CD4-positive, alpha-beta T cell (primary cell): ENCODE measurements at regions not wholly inside any gene's neighbourhood (a gene's known extent, or its start where the extent isn't known, plus 50 kb on each side); places are given as distances from the start of the nearest gene placed in this dataset.

ENCODE experiments used
- ATAC-seq: fragments of 200-7000 bp; cut with Tn5 transposase; one replicate; pipeline ENCODE4 v1.10.0; 2022; ENCODE audit warnings: mild to moderate bottlenecking; ENCODE audit not compliant: poor library complexity
- CTCF ChIA-PET: fragments of 350-600 bp; sonication (Branson Sonifier 250); formaldehyde crosslinking; loops from one replicate; lab custom pipeline; 2021; ENCODE audit warnings: antibody characterized with exemption, inconsistent platforms; lab: Charles Lee
- POLR2A ChIA-PET: fragments of 350-600 bp; sonication (Branson Sonifier 250); formaldehyde crosslinking; loops from one replicate; lab custom pipeline; 2021; ENCODE audit warnings: antibody characterized with exemption, inconsistent platforms; lab: Charles Lee
- DNase-seq, 14 experiments: peaks; one replicate each; pipeline ENCODE4 v3.0.0-alpha.2; 2013 to 2020; ENCODE audit warnings: mixed read lengths in 2 of 14
- H3K27ac ChIP-seq, 2 donors: one replicate each; pipeline versions ENCODE4 v1.5.1 to v1.7.0; 2013; ENCODE audit warnings: low read length in 2 of 2, low read depth in 1 of 2, mild to moderate bottlenecking in 1 of 2
- H3K27me3 ChIP-seq, 2 experiments: 1 replicate in 1 of 2; 2 replicates in 1 of 2; pipeline versions ENCODE4 v1.6.1 to v1.7.0; 2013; ENCODE audit warnings: low read length in 2 of 2, control low read depth in 1 of 2, mild to moderate bottlenecking in 1 of 2, moderate library complexity in 1 of 2; ENCODE audit not compliant: insufficient read depth in 2 of 2, control insufficient read depth in 1 of 2
- H3K36me3 ChIP-seq: one replicate; pipeline ENCODE4 v1.6.1; 2013; ENCODE audit warnings: low read length, control low read depth; ENCODE audit not compliant: insufficient read depth
- H3K4me1 ChIP-seq: one replicate; pipeline ENCODE4 v1.6.1; 2013; ENCODE audit warnings: low read length, control low read depth; ENCODE audit not compliant: insufficient read depth
- H3K4me3 ChIP-seq: one replicate; pipeline ENCODE4 v1.5.1; 2013; ENCODE audit warnings: mild to moderate bottlenecking, low read length, moderate library complexity
- H3K9me3 ChIP-seq, 2 experiments: 1 replicate in 1 of 2; 2 replicates in 1 of 2; pipeline versions ENCODE4 v1.6.1 to v1.7.0; 2013; ENCODE audit warnings: low read length in 2 of 2, mild to moderate bottlenecking in 2 of 2, control low read depth in 1 of 2, moderate library complexity in 1 of 2; ENCODE audit not compliant: control insufficient read depth in 1 of 2, insufficient read depth in 1 of 2
- H3K27ac Mint-ChIP-seq: one replicate; pipeline ENCODE4 v1.8.0; 2020; ENCODE audit warnings: mixed read lengths
- H3K27me3 Mint-ChIP-seq: one replicate; pipeline ENCODE4 v1.8.0; 2021; ENCODE audit warnings: mixed read lengths
- H3K36me3 Mint-ChIP-seq: one replicate; pipeline ENCODE4 v1.8.0; 2021; ENCODE audit warnings: low read depth, mixed read lengths
- H3K4me1 Mint-ChIP-seq: one replicate; pipeline ENCODE4 v1.8.0; 2021; ENCODE audit warnings: low read depth, mixed read lengths
- H3K4me3 Mint-ChIP-seq: one replicate; pipeline ENCODE4 v1.8.0; 2020; ENCODE audit warnings: mild to moderate bottlenecking, mixed read lengths
- H3K9me3 Mint-ChIP-seq: one replicate; pipeline ENCODE4 v1.8.0; 2020; ENCODE audit warnings: mixed read lengths
- CTCF ChIP-seq: fragments of 200-600 bp; IDR thresholded peaks from one replicate; pipeline ENCODE4 v1.8.0; 2022; ENCODE audit warnings: antibody characterized with exemption, mild to moderate bottlenecking
- intact Hi-C, 2 experiments: fragments of 100-400 bp; cut with DNase I in 1 of 2; cut with micrococcal nuclease in 1 of 2; formaldehyde crosslinking; loops; one replicate each; pipeline versions ENCODE4 v1.15.1 to v1.9.0; 2023 to 2025; cut with DNase I, micrococcal nuclease

GRCh38 chr6:114600381-114600780 is 257.6 kb upstream of the HS3ST5 start:
- ChIA-PET POLR2A (no interaction called here), CTCF (no interaction called here)
- no peak for TF ChIP-seq CTCF
- H3K4me1 Mint-ChIP-seq = no peaks in the 10 kb centered on the region
- H3K27ac Mint-ChIP-seq = no peak overlapping the region
- no peaks in the 10 kb centered on the region for H3K27me3 ChIP-seq
- H3K9me3 Mint-ChIP-seq = no peaks in the 10 kb centered on the region
- no peaks in the 10 kb centered on the region for H3K27me3 Mint-ChIP-seq
- no peaks in the 10 kb centered on the region for H3K36me3 Mint-ChIP-seq
- no peak overlapping the region for H3K4me3 Mint-ChIP-seq
- H3K36me3 ChIP-seq = no peaks in the 10 kb centered on the region
- intact Hi-C loops = no loop called here
- no peak for DNase-seq
- no peak for ATAC-seq
- no peaks in the 10 kb centered on the region for H3K4me1 ChIP-seq
- H3K4me3 ChIP-seq = no peak overlapping the region
- no peak overlapping the region for H3K27ac ChIP-seq
- no peaks in the 10 kb centered on the region for H3K9me3 ChIP-seq

GRCh38 chr6:114595591-114595990 is 252.8 kb upstream of the HS3ST5 start:
- ChIA-PET CTCF (no interaction called here), POLR2A (no interaction called here)
- no peaks in the 10 kb centered on the region for H3K27me3 ChIP-seq
- H3K36me3 ChIP-seq = no peaks in the 10 kb centered on the region
- no peak overlapping the region for H3K4me3 Mint-ChIP-seq
- intact Hi-C loops = no loop called here
- no peak overlapping the region for H3K27ac ChIP-seq
- peaks cover 2% of the 10 kb centered on the region for H3K9me3 Mint-ChIP-seq
- H3K27me3 Mint-ChIP-seq = no peaks in the 10 kb centered on the region
- H3K4me1 ChIP-seq = no peaks in the 10 kb centered on the region
- H3K4me3 ChIP-seq = no peak overlapping the region
- no peaks in the 10 kb centered on the region for H3K4me1 Mint-ChIP-seq
- ATAC-seq (no peak), DNase-seq (no peak)
- H3K36me3 Mint-ChIP-seq = no peaks in the 10 kb centered on the region
- no peak overlapping the region for H3K27ac Mint-ChIP-seq
- no peak for TF ChIP-seq CTCF
- no peaks in the 10 kb centered on the region for H3K9me3 ChIP-seq

GRCh38 chr6:114595186-114595585 is 252.4 kb upstream of the HS3ST5 start:
- ChIA-PET CTCF (no interaction called here), POLR2A (no interaction called here)
- Mint-ChIP-seq H3K4me3 (no peak overlapping the region), H3K4me1 (no peaks in the 10 kb centered on the region), H3K36me3 (no peaks in the 10 kb centered on the region), H3K27me3 (no peaks in the 10 kb centered on the region), H3K9me3 (peaks cover 3% of the 10 kb centered on the region), H3K27ac (no peak overlapping the region)
- Histone ChIP-seq H3K4me3 (no peak overlapping the region), H3K36me3 (no peaks in the 10 kb centered on the region), H3K4me1 (no peaks in the 10 kb centered on the region), H3K27ac (no peak overlapping the region), H3K9me3 (no peaks in the 10 kb centered on the region), H3K27me3 (no peaks in the 10 kb centered on the region)
- intact Hi-C loops = no loop called here
- no peak for ATAC-seq
- DNase-seq = no peak
- TF ChIP-seq CTCF = no peak
